HG02642 (cell line): ENCODE measurements at regions not wholly inside any gene's neighbourhood (a gene's known extent, or its start where the extent isn't known, plus 50 kb on each side); places are given as distances from the start of the nearest gene placed in this dataset.

Source experiments
- ATAC-seq: cut with Tn5 transposase; IDR thresholded peaks from one replicate; pipeline ENCODE4 v1.9.1; 2021; ENCODE audit warnings: mild to moderate bottlenecking; ENCODE audit not compliant: unreplicated experiment, poor library complexity

GRCh38 chr3:23100106-23100505, 103.0 kb upstream of the UBE2E2 start:
- ATAC-seq: no peak

GRCh38 chr3:23103764-23104163, 99.4 kb upstream of the UBE2E2 start:
- ATAC-seq: no peak

GRCh38 chr3:23105048-23105447, 98.1 kb upstream of the UBE2E2 start:
- ATAC-seq: no peak

GRCh38 chr3:23106666-23107065, 96.5 kb upstream of the UBE2E2 start:
- ATAC-seq: no peak

GRCh38 chr3:23107221-23107620, 95.9 kb upstream of the UBE2E2 start:
- no peak for ATAC-seq

- ATAC-seq: no peak
These were observed 94.6 kb upstream of the UBE2E2 start for GRCh38 chr3:23108451-23109057.

GRCh38 chr3:23111286-23111685, 91.8 kb upstream of the UBE2E2 start:
- ATAC-seq: no peak

- no peak for ATAC-seq
These were observed 91.3 kb upstream of the UBE2E2 start for GRCh38 chr3:23111797-23112196.

- ATAC-seq: no peak
These were observed 90.6 kb upstream of the UBE2E2 start for GRCh38 chr3:23112491-23112890.

GRCh38 chr3:23113455-23114171, 89.5 kb upstream of the UBE2E2 start:
- ATAC-seq: no peak

GRCh38 chr3:23114432-23114831, 88.7 kb upstream of the UBE2E2 start:
- ATAC-seq: no peak

GRCh38 chr3:23115171-23115877, 87.8 kb upstream of the UBE2E2 start:
- no peak for ATAC-seq

GRCh38 chr3:23116081-23116837, 86.9 kb upstream of the UBE2E2 start:
- no peak for ATAC-seq

- no peak for ATAC-seq
These were observed 85.3 kb upstream of the UBE2E2 start for GRCh38 chr3:23117856-23118255.

- no peak for ATAC-seq
These were observed 75.9 kb upstream of the UBE2E2 start for GRCh38 chr3:23127196-23127595.

- ATAC-seq: no peak
These were observed 74.5 kb upstream of the UBE2E2 start for GRCh38 chr3:23128655-23129054.

GRCh38 chr3:23129117-23129516, 74.0 kb upstream of the UBE2E2 start:
- no peak for ATAC-seq

- no peak for ATAC-seq
These were observed 73.3 kb upstream of the UBE2E2 start for GRCh38 chr3:23129817-23130216.

- no peak for ATAC-seq
These were observed 72.7 kb upstream of the UBE2E2 start for GRCh38 chr3:23130406-23130805.

GRCh38 chr3:23135026-23135785, 67.9 kb upstream of the UBE2E2 start:
- no peak for ATAC-seq
